HEK293T (cell line): ENCODE measurements at regions not wholly inside any gene's neighbourhood (a gene's known extent, or its start where the extent isn't known, plus 50 kb on each side); places are given as distances from the start of the nearest gene placed in this dataset.
"Not testable (repeated sequence)": the region's sequence is repeated elsewhere in the genome, so short reads cannot be mapped to it uniquely, and the experiment has no call there.

Experiments
- CTCF ChIA-PET: fragments of 350-600 bp; formaldehyde crosslinking; extraction: SDS; loops from one replicate; lab custom pipeline; 2021; ENCODE audit warnings: antibody characterized with exemption, inconsistent platforms; lab: Yijun Ruan, JAX
- POLR2A ChIA-PET: fragments of 350-600 bp; formaldehyde crosslinking; extraction: SDS; loops from one replicate; lab custom pipeline; 2020; ENCODE audit warnings: antibody characterized with exemption, inconsistent platforms; lab: Yijun Ruan, JAX
- DNase-seq: peaks from one replicate; pipeline ENCODE4 v3.0.0; 2012; ENCODE audit warnings: mixed read lengths; ENCODE audit errors: extremely low spot score
- ARNT ChIP-seq: fragments of 450-650 bp; IDR thresholded peaks from 2 replicates; pipeline ENCODE4 v1.6.1; 2017; ENCODE audit warnings: mild to moderate bottlenecking
- BHLHE40 ChIP-seq: fragments of 450-650 bp; IDR thresholded peaks from 2 replicates; pipeline ENCODE4 v1.6.1; 2016; ENCODE audit warnings: mild to moderate bottlenecking, moderate library complexity, borderline replicate concordance
- CTBP1 ChIP-seq: fragments of 450-650 bp; IDR thresholded peaks from 2 replicates; pipeline ENCODE4 v1.6.1; 2016; ENCODE audit warnings: borderline replicate concordance
- ELF4 ChIP-seq: fragments of 450-650 bp; IDR thresholded peaks from 2 replicates; pipeline ENCODE4 v1.6.1; 2017; ENCODE audit warnings: antibody characterized with exemption
- FOXA1 ChIP-seq: fragments of 450-650 bp; IDR thresholded peaks from 2 replicates; pipeline ENCODE4 v1.6.1; 2016; ENCODE audit warnings: mild to moderate bottlenecking
- FOXK2 ChIP-seq: fragments of 450-650 bp; IDR thresholded peaks from 2 replicates; pipeline ENCODE4 v1.6.1; 2016; ENCODE audit warnings: mild to moderate bottlenecking
- FOXM1 ChIP-seq: fragments of 450-650 bp; IDR thresholded peaks from 2 replicates; pipeline ENCODE4 v1.6.1; 2017; ENCODE audit warnings: mild to moderate bottlenecking, borderline replicate concordance
- HDGF ChIP-seq: fragments of 450-650 bp; IDR thresholded peaks from 2 replicates; pipeline ENCODE4 v1.6.1; 2017; ENCODE audit warnings: antibody characterized with exemption, borderline replicate concordance
- L3MBTL2 ChIP-seq: fragments of 450-650 bp; conservative IDR thresholded peaks from 2 replicates; pipeline ENCODE4 v1.6.1; 2016; ENCODE audit warnings: mild to moderate bottlenecking
- LEF1 ChIP-seq: fragments of 450-650 bp; IDR thresholded peaks from 2 replicates; pipeline ENCODE4 v1.6.1; 2017; ENCODE audit warnings: mild to moderate bottlenecking, borderline replicate concordance
- NFRKB ChIP-seq: fragments of 450-650 bp; IDR thresholded peaks from 2 replicates; pipeline ENCODE4 v1.6.1; 2016; ENCODE audit warnings: mild to moderate bottlenecking, moderate library complexity
- SP1 ChIP-seq: fragments of 450-650 bp; IDR thresholded peaks from 2 replicates; pipeline ENCODE4 v1.6.1; 2017
- SUZ12 ChIP-seq: fragments of 450-650 bp; IDR thresholded peaks from 2 replicates; pipeline ENCODE4 v1.6.1; 2016; ENCODE audit warnings: mild to moderate bottlenecking
- TARDBP ChIP-seq: fragments of 450-650 bp; IDR thresholded peaks from 2 replicates; pipeline ENCODE4 v1.6.1; 2016
- ZNF384 ChIP-seq: fragments of 450-650 bp; IDR thresholded peaks from 2 replicates; pipeline ENCODE4 v1.6.1; 2016
- TF ChIP-seq, protein P1 (sequence below): fragments of 450-650 bp; IDR thresholded peaks from 2 replicates; pipeline ENCODE4 v1.6.1; 2016

DNA sequence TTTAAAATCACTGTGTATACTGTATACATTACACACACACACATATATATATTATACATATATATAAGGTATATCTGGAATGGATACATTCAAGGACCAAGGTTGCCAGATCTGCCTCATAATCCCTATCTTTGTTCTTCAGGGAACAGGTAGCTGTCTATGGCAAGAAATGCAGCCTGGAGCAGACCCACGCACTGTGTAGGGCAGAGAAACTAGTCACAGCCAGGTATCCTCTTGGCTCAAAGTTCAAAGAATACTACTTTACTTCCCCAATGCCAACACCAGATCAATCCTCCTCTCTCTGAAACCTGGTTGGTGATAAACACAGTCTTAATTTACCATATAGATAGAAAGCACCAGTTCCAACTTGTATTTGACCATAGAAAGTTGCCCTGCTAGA is 313.6 kb downstream of the PRELID2 start:
- ChIA-PET POLR2A (no interaction called here), CTCF (no interaction called here)
- TF ChIP-seq ZNF384 (no peak), TARDBP (no peak), BHLHE40 (no peak), HDGF (no peak), FOXK2 (no peak), NFRKB (no peak), FOXM1 (no peak), LEF1 (no peak), ELF4 (no peak), L3MBTL2 (no peak), FOXA1 (no peak), ARNT (no peak)
- TF ChIP-seq, protein P1, sequence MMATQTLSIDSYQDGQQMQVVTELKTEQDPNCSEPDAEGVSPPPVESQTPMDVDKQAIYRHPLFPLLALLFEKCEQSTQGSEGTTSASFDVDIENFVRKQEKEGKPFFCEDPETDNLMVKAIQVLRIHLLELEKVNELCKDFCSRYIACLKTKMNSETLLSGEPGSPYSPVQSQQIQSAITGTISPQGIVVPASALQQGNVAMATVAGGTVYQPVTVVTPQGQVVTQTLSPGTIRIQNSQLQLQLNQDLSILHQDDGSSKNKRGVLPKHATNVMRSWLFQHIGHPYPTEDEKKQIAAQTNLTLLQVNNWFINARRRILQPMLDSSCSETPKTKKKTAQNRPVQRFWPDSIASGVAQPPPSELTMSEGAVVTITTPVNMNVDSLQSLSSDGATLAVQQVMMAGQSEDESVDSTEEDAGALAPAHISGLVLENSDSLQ = no peak
- no peak for DNase-seq

DNA sequence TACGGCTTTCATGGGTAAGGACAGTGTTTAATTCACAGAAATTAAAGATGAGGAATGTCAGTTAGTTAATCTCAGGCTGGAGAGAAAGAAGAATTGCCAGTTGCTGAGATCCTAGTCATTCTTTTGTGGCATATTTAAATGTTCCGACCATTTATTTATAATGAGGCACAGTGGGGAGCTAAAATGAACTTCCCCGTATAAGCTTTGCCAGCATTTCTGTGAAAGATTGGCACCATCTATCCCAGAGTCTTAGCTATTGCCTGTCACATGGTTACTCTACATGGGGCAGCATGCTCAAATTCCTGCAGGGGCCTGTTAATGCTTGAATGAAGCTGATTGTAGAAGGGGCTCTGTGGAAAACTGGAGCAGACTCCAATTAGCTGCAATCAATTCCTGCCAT is 314.1 kb downstream of the PRELID2 start:
- ChIA-PET POLR2A (no interaction called here), CTCF (no interaction called here)
- no peak for DNase-seq
- no peak for TF ChIP-seq FOXK2
- TF ChIP-seq NFRKB = no peak
- TF ChIP-seq TARDBP = no peak
- no peak for TF ChIP-seq CTBP1

DNA sequence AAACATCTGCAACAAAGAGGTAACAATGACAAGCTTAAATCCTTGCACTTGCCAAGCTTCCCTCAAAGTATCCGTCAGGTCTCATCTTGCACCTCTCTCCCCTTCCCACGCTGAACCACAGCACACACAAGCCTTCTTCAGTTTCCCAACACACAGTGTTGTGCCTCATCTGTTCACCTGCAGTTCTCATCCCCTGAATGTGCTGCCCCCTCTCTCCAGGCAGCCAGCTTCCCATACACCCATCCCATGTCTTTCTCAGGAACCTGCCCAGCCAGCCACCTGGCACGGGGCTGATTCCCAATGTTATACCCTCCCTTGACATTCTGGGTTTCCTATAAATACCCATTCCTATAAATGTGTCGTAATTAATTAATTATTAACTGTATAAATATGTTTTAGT is 314.8 kb downstream of the PRELID2 start:
- no peak for DNase-seq
- CTCF ChIA-PET = no interaction called here
- TF ChIP-seq SUZ12 = no peak
- POLR2A ChIA-PET = no interaction called here

DNA sequence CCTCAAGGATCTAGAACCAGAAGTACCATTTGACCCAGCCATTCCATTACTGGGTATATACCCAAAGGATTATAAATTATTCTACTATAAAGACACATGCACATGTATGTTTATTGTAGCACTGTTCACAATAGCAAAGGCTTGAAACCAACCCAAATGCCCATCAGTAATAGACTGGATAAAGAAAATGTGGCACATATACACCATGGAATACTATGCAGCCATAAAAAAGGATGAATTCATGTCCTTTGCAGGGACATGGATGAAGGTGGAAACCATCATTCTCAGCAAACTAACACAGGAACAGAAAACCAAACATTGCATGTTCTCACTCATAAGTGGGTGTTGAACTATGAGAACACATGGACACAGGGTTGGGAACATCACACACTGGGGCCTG is 317.6 kb downstream of the PRELID2 start:
- POLR2A ChIA-PET, CTCF ChIA-PET, DNase-seq: not testable (repeated sequence)

DNA sequence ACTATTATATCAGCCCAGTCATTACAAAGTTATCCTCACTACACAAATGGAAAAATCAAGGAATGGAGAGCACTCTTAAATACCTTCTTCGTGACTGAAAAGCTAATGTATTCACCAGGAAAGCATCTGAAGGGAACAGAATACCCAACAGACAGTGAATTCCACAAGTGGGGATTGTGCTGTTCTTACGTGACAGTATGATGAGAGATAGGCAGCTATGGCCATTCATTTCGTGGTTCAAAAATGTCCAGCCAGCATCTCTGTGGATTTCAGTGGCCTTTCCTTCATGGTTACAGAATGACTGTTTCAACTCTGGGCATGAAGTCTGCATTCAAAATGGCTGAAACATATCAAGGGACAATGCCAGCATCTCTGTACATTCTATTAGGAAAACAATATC is 323.8 kb downstream of the PRELID2 start:
- no peak for DNase-seq
- ChIA-PET POLR2A (no interaction called here), CTCF (no interaction called here)
- no peak for TF ChIP-seq ZNF384

DNA sequence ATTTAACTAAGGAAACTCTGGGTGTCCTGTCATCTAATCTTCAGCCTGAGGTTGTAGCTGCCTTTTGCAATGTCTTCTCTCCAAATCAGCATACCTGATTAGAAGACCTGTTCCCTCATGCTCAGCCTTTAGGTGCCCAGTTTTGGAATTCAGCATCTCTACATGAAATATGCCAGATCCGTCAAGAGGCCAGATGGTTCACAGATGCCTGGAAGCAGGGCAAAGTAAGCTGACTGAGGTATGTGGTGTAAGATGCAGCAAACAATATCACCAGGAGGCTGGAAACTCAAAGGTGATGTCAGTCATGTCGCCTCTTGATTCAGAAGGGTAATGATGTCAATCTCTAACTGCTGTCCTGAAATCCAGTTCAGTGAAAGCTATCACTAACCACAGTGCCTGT is 324.4 kb downstream of the PRELID2 start:
- ChIA-PET POLR2A (no interaction called here), CTCF (no interaction called here)
- TF ChIP-seq NFRKB = no peak
- TF ChIP-seq SP1 = no peak
- no peak for TF ChIP-seq FOXM1
- DNase-seq = no peak

DNA sequence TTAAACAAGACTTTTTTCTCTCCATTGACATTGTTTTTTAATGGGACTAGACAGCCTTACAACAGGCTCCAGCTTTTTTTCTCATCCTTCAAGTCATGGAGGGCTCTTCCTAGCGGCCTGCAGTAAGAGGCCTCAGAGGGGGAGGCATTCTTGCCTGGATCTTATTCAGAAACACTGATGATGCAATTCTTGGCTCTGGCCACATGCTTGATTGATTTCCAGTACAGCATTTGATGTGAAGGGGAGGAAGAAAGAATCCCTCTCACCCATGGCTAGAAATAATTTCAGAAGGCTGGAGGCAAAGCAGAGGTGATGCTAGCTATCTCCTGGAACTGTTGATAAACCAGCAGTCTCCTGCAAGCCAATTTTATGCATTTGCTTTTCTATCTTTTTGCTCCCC is 324.8 kb downstream of the PRELID2 start:
- no peak for DNase-seq
- ChIA-PET CTCF (no interaction called here), POLR2A (no interaction called here)
- no peak for TF ChIP-seq SUZ12
- TF ChIP-seq ARNT = no peak
- TF ChIP-seq NFRKB = no peak
- TF ChIP-seq CTBP1 = no peak
- no peak for TF ChIP-seq LEF1
- no peak for TF ChIP-seq FOXM1
- TF ChIP-seq FOXA1 = no peak
- no peak for TF ChIP-seq ZNF384
- no peak for TF ChIP-seq HDGF
- TF ChIP-seq, protein P1 = no peak
- no peak for TF ChIP-seq SP1
- TF ChIP-seq FOXK2 = no peak
- TF ChIP-seq ELF4 = no peak
- no peak for TF ChIP-seq L3MBTL2

DNA sequence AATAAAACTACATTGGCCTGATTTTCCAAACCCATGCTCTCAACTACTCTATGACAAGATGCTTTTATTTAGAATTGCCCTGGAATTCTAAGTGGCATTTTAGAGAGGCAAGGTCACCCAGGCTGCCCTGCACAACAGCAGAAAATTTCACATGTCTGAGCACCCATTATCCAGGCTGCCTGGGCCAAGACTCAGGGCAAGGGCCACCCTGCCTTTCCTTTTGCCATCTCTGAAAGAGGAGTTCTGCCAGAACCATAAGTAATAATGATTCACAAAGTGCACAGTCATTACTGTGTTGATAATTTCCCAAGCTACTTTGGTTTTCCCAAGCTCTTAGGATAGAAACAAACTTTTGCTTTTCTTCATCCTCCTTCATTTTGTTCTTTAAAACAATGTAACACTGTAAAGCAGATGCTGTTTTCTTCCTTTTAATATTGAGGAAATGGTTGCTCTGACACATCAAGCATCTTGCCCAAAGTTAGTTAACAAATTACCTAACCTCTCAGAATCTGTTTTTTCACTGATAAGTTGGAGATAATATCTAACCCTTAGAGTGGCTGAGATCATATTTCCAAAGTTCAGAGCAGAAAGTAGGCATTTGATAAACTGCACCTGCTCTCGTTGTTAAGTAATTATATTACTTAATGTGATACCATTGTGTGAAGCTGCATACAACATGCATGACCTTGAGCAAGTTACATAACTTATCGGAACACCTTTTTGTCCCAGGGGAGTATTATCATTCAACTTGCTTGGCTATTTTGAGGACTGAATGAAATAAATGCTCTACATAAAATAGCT is 325.6 kb downstream of the PRELID2 start:
- ChIA-PET CTCF (no interaction called here), POLR2A (no interaction called here)
- DNase-seq = no peak
- TF ChIP-seq FOXK2 (no peak), TARDBP (no peak), LEF1 (no peak), BHLHE40 (no peak), NFRKB (no peak), CTBP1 (no peak), L3MBTL2 (no peak), HDGF (no peak), SUZ12 (no peak), ARNT (no peak), SP1 (no peak), FOXM1 (no peak), ELF4 (no peak)
